HepG2 (cell line): ENCODE measurements at regions not wholly inside any gene's neighbourhood (a gene's known extent, or its start where the extent isn't known, plus 50 kb on each side); places are given as distances from the start of the nearest gene placed in this dataset.

Experiments used
- ATAC-seq: fragments of 200-7000 bp; cut with Tn5 transposase; 3 replicates; pipeline ENCODE4 v1.9.1; 2020; ENCODE audit warnings: mild to moderate bottlenecking, moderate library complexity
- BruUV-seq: library from RNA; stranded (reverse); fragments of 400-500 nt; replicated peaks from 2 replicates; lab custom pipeline; 2021; lab: Mats Ljungman, UMichigan
- CTCF ChIA-PET: fragments of 300-600 bp; formaldehyde crosslinking; extraction: SDS; loops from one replicate; lab custom pipeline; 2021; ENCODE audit warnings: low total read pairs, inconsistent platforms, low intra/inter-chr PET ratio; lab: Yijun Ruan, JAX
- POLR2A ChIA-PET: fragments of 350-600 bp; sonication (Branson Sonifier 250); formaldehyde crosslinking; loops from one replicate; lab custom pipeline; 2020; ENCODE audit warnings: antibody characterized with exemption, inconsistent platforms; lab: Yijun Ruan, JAX
- DNase-seq: peaks from one replicate; pipeline ENCODE4 v3.0.0-alpha.2; 2015; ENCODE audit warnings: low spot score
- FAIRE-seq: peaks from 3 replicates; lab custom pipeline; 2011; peaks lifted over from hg19 to GRCh38; lab: Jason Lieb, UNC
- H2AFZ ChIP-seq: one replicate; pipeline ENCODE4 v1.6.1; 2011; ENCODE audit warnings: low read length, inconsistent platforms
- H3K27ac ChIP-seq: fragments of 300-600 bp; 3 replicates; pipeline ENCODE4 v1.8.0; 2011; ENCODE audit warnings: mixed run types, mild to moderate bottlenecking, mixed read lengths, low read length, inconsistent platforms; ENCODE audit not compliant: insufficient read depth; ENCODE audit errors: extremely low read length
- H3K27me3 ChIP-seq, 2 experiments: fragments of 200-600 bp in 1 of 2; 2 replicates in 1 of 2; 3 replicates in 1 of 2; pipeline versions ENCODE4 v1.6.0 to v1.8.0; 2011; ENCODE audit warnings: low read length in 2 of 2, mild to moderate bottlenecking in 2 of 2, moderate library complexity in 2 of 2, inconsistent platforms in 1 of 2; ENCODE audit not compliant: insufficient read depth in 2 of 2, control insufficient read depth in 1 of 2
- H3K36me3 ChIP-seq, 2 experiments: fragments of 200-600 bp in 1 of 2; replicated peaks in 1 of 2; 2 replicates in 1 of 2; 3 replicates in 1 of 2; pipeline versions ENCODE4 v1.5.1 to v1.8.0; 2011; ENCODE audit warnings: low read length in 2 of 2, inconsistent platforms in 1 of 2; ENCODE audit not compliant: insufficient read depth in 2 of 2, control insufficient read depth in 1 of 2
- H3K4me1 ChIP-seq: 2 replicates; pipeline ENCODE4 v1.5.1; 2012; ENCODE audit warnings: low read length, inconsistent platforms; ENCODE audit not compliant: insufficient read depth
- H3K4me2 ChIP-seq: 2 replicates; pipeline ENCODE4 v1.6.0; 2011; ENCODE audit warnings: low read depth, low read length, inconsistent platforms
- H3K4me3 ChIP-seq, 3 experiments: fragments of 200-600 bp in 1 of 3; sonication (generic), shearing (Covaris generic) in 1 of 3; replicated peaks in 1 of 3; 2 replicates each; pipeline ENCODE4 v1.5.1; 2011 to 2016; ENCODE audit warnings: low read length in 3 of 3, inconsistent platforms in 2 of 3, low read depth in 2 of 3, mild to moderate bottlenecking in 2 of 3, control low read depth in 1 of 3, mixed read lengths in 1 of 3; ENCODE audit not compliant: insufficient read depth in 1 of 3
- H3K79me2 ChIP-seq: one replicate; pipeline ENCODE4 v1.6.1; 2011; ENCODE audit warnings: low read length, inconsistent platforms; ENCODE audit not compliant: insufficient read depth
- H3K9ac ChIP-seq: 2 replicates; pipeline ENCODE4 v1.6.0; 2011; ENCODE audit warnings: mild to moderate bottlenecking, low read depth, low read length, inconsistent platforms; ENCODE audit not compliant: insufficient read depth
- H3K9me3 ChIP-seq: 2 replicates; pipeline ENCODE4 v1.5.1; 2012; ENCODE audit warnings: mild to moderate bottlenecking, low read length
- H4K20me1 ChIP-seq: 2 replicates; pipeline ENCODE4 v1.6.0; 2011; ENCODE audit warnings: inconsistent platforms, mild to moderate bottlenecking, low read length, moderate library complexity; ENCODE audit not compliant: insufficient read depth
- ESRRA ChIP-seq: sonication (generic); formaldehyde crosslinking; IDR thresholded peaks from 2 replicates; pipeline ENCODE4 v1.5.1; 2020; ENCODE audit warnings: mild to moderate bottlenecking, low read depth, missing genetic modification reagents
- HNRNPK ChIP-seq: fragments of 200-400 bp; formaldehyde crosslinking; IDR thresholded peaks from 2 replicates; pipeline ENCODE4 v1.6.1; 2018; ENCODE audit warnings: low read length, low read depth, moderate library complexity, mild to moderate bottlenecking; ENCODE audit not compliant: poor library complexity, severe bottlenecking
- NR2F2 ChIP-seq: IDR thresholded peaks from 2 replicates; pipeline ENCODE4 v1.6.1; 2012; ENCODE audit warnings: low read depth, inconsistent platforms, borderline replicate concordance
- SAFB2 ChIP-seq: sonication (generic); formaldehyde crosslinking; IDR thresholded peaks from 2 replicates; pipeline ENCODE4 v1.5.1; 2020; ENCODE audit warnings: missing genetic modification reagents, low read depth, mild to moderate bottlenecking, borderline replicate concordance
- SP5 ChIP-seq: IDR thresholded peaks from 2 replicates; pipeline ENCODE4 v1.6.1; 2016; ENCODE audit warnings: low read depth, borderline replicate concordance
- ZMYM3 ChIP-seq: sonication (generic); formaldehyde crosslinking; IDR thresholded peaks from 2 replicates; pipeline ENCODE4 v1.5.1; 2020; ENCODE audit warnings: mild to moderate bottlenecking, missing genetic modification reagents
- ZNF513 ChIP-seq: sonication (generic); formaldehyde crosslinking; conservative IDR thresholded peaks from 2 replicates; pipeline ENCODE4 v1.5.0; 2020; ENCODE audit warnings: missing genetic modification reagents
- ZNF784 ChIP-seq: sonication (generic); formaldehyde crosslinking; IDR thresholded peaks from 2 replicates; pipeline ENCODE4 v1.5.1; 2020; ENCODE audit warnings: missing genetic modification reagents, mild to moderate bottlenecking, borderline replicate concordance
- WGBS: methylation state at CpG from one replicate; pipeline ENCODE4 v1.1.6; 2017; ENCODE audit warnings: low lambda C conversion rate; 5-methylcytosine and 5-hydroxymethylcytosine counted together
- in situ Hi-C: cut with HindIII; loops from 2 replicates; pipeline ENCODE4 v1.10.0; 2017; ENCODE audit warnings: low pct_unique_long_range_greater_than_20kb; ENCODE audit not compliant: extremely low pct_ligation_motif_present
- intact Hi-C: fragments of 100-400 bp; cut with micrococcal nuclease; formaldehyde crosslinking; loops from one replicate; pipeline ENCODE4 v1.10.0; 2022; ENCODE audit not compliant: unreplicated experiment

GRCh38 chr4:81806485-81806884, 334.8 kb upstream of the RASGEF1B start:
- WGBS = no CpG with 5 or more reads among the region's 1 CpG
- no peak for DNase-seq
- TF ChIP-seq HNRNPK (no peak), ZNF784 (CRISPR knock-in tag) (no peak), ESRRA (no peak), NR2F2 (no peak), SP5 (CRISPR knock-in tag) (no peak), ZNF513 (CRISPR knock-in tag) (no peak), SAFB2 (CRISPR knock-in tag) (no peak), ZMYM3 (CRISPR knock-in tag) (no peak)
- in situ Hi-C loops (no loop called here), intact Hi-C loops (no loop called here)
- Histone ChIP-seq H3K27me3 (no peaks in the 10 kb centered on the region), H3K27ac (no peak overlapping the region), H3K4me3 (no peak overlapping the region), H3K79me2 (no peaks in the 10 kb centered on the region), H3K4me1 (no peaks in the 10 kb centered on the region), H3K9ac (no peak overlapping the region), H3K4me2 (no peak overlapping the region), H3K9me3 (no peaks in the 10 kb centered on the region), H2AFZ (no peak overlapping the region), H4K20me1 (no peaks in the 10 kb centered on the region), H3K36me3 (no peaks in the 10 kb centered on the region)
- ChIA-PET POLR2A (no interaction called here), CTCF (no interaction called here)
- no peak for ATAC-seq
- no peak for FAIRE-seq
- no TSS peak for BruUV-seq
